DOHH2 (cell line): ENCODE measurements at regions not wholly inside any gene's neighbourhood (a gene's known extent, or its start where the extent isn't known, plus 50 kb on each side); places are given as distances from the start of the nearest gene placed in this dataset.
"Not testable (repeated sequence)": the region's sequence is repeated elsewhere in the genome, so short reads cannot be mapped to it uniquely, and the experiment has no call there.

ENCODE experiments used
- H3F3A ChIP-seq: fragments of 200-600 bp; sonication (generic), shearing (Covaris generic); 2 replicates; pipeline ENCODE4 v1.6.0; 2016; ENCODE audit warnings: antibody characterized with exemption, mild to moderate bottlenecking; ENCODE audit not compliant: control insufficient read depth, insufficient read depth
- H3K27ac ChIP-seq: fragments of 200-600 bp; sonication (generic); 2 replicates; pipeline ENCODE4 v1.5.1; 2014; ENCODE audit warnings: low read depth, mild to moderate bottlenecking, low read length, moderate library complexity
- H3K27me3 ChIP-seq: fragments of 200-600 bp; sonication (generic); 2 replicates; pipeline ENCODE4 v1.6.1; 2014; ENCODE audit warnings: mild to moderate bottlenecking, low read length, mixed read lengths; ENCODE audit not compliant: control insufficient read depth
- H3K36me3 ChIP-seq: fragments of 200-600 bp; sonication (generic); 2 replicates; pipeline ENCODE4 v1.6.1; 2014; ENCODE audit warnings: mild to moderate bottlenecking, low read length, moderate library complexity, mixed read lengths; ENCODE audit not compliant: control insufficient read depth
- H3K4me1 ChIP-seq: fragments of 200-600 bp; sonication (generic); 2 replicates; pipeline ENCODE4 v1.6.1; 2014; ENCODE audit warnings: mild to moderate bottlenecking, low read length, mixed read lengths; ENCODE audit not compliant: control insufficient read depth
- H3K4me2 ChIP-seq: fragments of 200-600 bp; sonication (generic); 2 replicates; pipeline ENCODE4 v1.6.0; 2014; ENCODE audit warnings: mild to moderate bottlenecking, low read length, moderate library complexity
- H3K4me3 ChIP-seq: fragments of 200-600 bp; sonication (generic); 2 replicates; pipeline ENCODE4 v1.5.1; 2014; ENCODE audit warnings: mild to moderate bottlenecking, low read length, mixed read lengths
- H3K79me2 ChIP-seq: fragments of 200-600 bp; sonication (generic); 2 replicates; pipeline ENCODE4 v1.6.1; 2014; ENCODE audit warnings: mild to moderate bottlenecking, low read length, mixed read lengths; ENCODE audit not compliant: control insufficient read depth
- H3K9me2 ChIP-seq: fragments of 200-600 bp; sonication (generic); replicated peaks from 2 replicates; pipeline ENCODE4 v1.6.1; 2014; ENCODE audit warnings: mild to moderate bottlenecking, low read length, mixed read lengths; ENCODE audit not compliant: control insufficient read depth
- H3K9me3 ChIP-seq: fragments of 200-600 bp; sonication (generic); 2 replicates; pipeline ENCODE4 v1.6.1; 2014; ENCODE audit warnings: antibody characterized with exemption, low read length, mixed read lengths; ENCODE audit not compliant: control insufficient read depth, insufficient read depth
- H4K20me1 ChIP-seq: fragments of 200-600 bp; sonication (generic); 2 replicates; pipeline ENCODE4 v1.6.0; 2014; ENCODE audit warnings: low read depth, mild to moderate bottlenecking, antibody characterized with exemption, low read length, moderate library complexity; ENCODE audit not compliant: control insufficient read depth, insufficient read depth
- CTCF ChIP-seq: fragments of 200-600 bp; sonication (generic); IDR thresholded peaks from one replicate; pipeline ENCODE4 v1.5.1; 2014; ENCODE audit warnings: antibody characterized with exemption, mild to moderate bottlenecking, low read depth, low read length; ENCODE audit not compliant: poor library complexity, severe bottlenecking
- EZH2phosphoT487 ChIP-seq: fragments of 200-600 bp; sonication (generic); IDR thresholded peaks from 2 replicates; pipeline ENCODE4 v1.6.1; 2017; ENCODE audit warnings: borderline replicate concordance, mild to moderate bottlenecking, antibody characterized with exemption, low read length, moderate library complexity, mixed read lengths

DNA sequence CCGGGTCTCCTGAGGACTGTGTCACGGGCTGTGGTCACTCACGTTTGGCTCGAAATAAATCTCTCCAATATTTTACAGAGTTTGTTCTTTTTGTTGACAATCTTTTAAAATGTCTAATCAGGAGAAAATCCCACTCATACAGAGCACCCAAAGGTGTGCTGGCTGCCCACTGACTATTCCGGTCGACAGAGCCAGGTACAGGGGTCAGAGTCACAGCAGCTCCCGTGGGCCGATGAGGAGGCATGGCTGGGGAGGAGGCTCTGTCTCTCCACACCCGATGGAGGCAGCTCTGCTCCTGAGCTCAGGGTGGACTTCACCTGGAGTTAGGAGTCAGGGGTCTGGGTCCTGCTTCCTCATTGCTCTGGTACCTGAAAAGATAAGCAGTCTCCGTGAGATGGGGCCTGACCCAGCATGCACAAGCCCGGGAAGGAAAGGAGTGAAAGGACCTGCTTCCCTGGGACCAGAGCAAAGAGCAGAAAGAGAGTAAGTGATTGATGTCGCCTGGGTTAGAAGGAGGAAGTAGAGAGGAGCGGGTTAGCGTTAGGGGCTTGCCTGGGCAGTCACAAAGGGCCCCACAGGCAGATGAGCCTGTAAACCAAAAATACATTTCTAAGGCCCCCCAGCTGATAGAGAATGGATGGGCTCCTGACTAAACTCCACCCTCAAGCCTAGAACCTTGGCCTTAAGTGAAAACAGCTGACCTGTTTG, 53.5 kb upstream of the UNC93A start:
- H3K4me3 ChIP-seq = no peak overlapping the region
- no peaks in the 10 kb centered on the region for H3K4me1 ChIP-seq
- no peaks in the 10 kb centered on the region for H4K20me1 ChIP-seq
- H3K79me2 ChIP-seq = no peaks in the 10 kb centered on the region
- peaks cover 7% of the 10 kb centered on the region for H3K27me3 ChIP-seq
- no peaks in the 10 kb centered on the region for H3F3A ChIP-seq
- H3K9me2 ChIP-seq = no peaks in the 10 kb centered on the region
- no peaks in the 10 kb centered on the region for H3K9me3 ChIP-seq
- no peak overlapping the region for H3K4me2 ChIP-seq
- no peak overlapping the region for H3K27ac ChIP-seq
- H3K36me3 ChIP-seq = no peaks in the 10 kb centered on the region
- no peak for TF ChIP-seq CTCF
- TF ChIP-seq EZH2phosphoT487 = no peak

DNA sequence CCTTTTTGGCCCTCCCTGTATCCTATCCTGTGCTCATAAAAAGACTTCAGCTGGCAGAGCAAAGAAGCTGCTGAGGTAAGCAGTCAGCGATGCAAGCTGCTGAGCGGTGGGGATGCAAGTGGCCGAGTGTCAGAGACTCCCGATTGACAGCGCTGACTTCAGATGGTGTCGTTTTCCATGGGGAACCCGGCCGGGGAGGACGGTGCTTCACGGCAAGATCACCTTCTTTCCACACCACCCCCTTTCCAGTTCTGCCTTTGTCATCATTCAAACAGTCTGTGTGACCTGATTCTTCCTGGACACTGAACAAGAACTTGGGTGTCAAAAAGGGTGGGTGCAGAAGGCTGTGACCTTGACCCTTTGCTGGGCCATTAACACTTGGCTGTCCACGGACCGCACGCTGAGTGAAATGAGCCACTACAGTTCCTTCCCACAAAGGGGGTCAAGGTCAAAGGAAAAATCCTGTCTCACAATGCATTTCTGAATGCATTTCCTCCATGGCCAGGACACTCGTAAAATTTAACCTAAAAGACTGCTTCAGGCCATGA, 52.9 kb upstream of the UNC93A start:
- no peaks in the 10 kb centered on the region for H3K36me3 ChIP-seq

GRCh38 chr6:167238694-167239467, 52.2 kb upstream of the UNC93A start:
- Histone ChIP-seq H3K4me1 (no peaks in the 10 kb centered on the region), H4K20me1 (no peaks in the 10 kb centered on the region), H3K36me3 (no peaks in the 10 kb centered on the region), H3K27ac (no peak overlapping the region), H3K9me2 (no peaks in the 10 kb centered on the region), H3K27me3 (no peaks in the 10 kb centered on the region), H3F3A (no peaks in the 10 kb centered on the region), H3K79me2 (no peaks in the 10 kb centered on the region), H3K4me3 (no peak overlapping the region), H3K9me3 (no peaks in the 10 kb centered on the region), H3K4me2 (no peak overlapping the region)
- TF ChIP-seq CTCF (no peak), EZH2phosphoT487 (no peak)

More for the DNA sequence above, 52.9 kb upstream of the UNC93A start:
- Histone ChIP-seq H4K20me1 (no peaks in the 10 kb centered on the region), H3K4me3 (no peak overlapping the region), H3K4me2 (no peak overlapping the region), H3K27me3 (peaks cover 3% of the 10 kb centered on the region), H3K9me2 (no peaks in the 10 kb centered on the region), H3K9me3 (no peaks in the 10 kb centered on the region), H3K4me1 (no peaks in the 10 kb centered on the region), H3F3A (no peaks in the 10 kb centered on the region), H3K27ac (no peak overlapping the region), H3K79me2 (no peaks in the 10 kb centered on the region)
- TF ChIP-seq CTCF (no peak), EZH2phosphoT487 (no peak)

- H3K79me2 ChIP-seq, H3K4me1 ChIP-seq, H3K27ac ChIP-seq, H3K36me3 ChIP-seq, H3K9me3 ChIP-seq, H3K27me3 ChIP-seq, H3K4me3 ChIP-seq, H3K4me2 ChIP-seq, H3F3A ChIP-seq, H4K20me1 ChIP-seq, H3K9me2 ChIP-seq: not testable (repeated sequence)
Observed at GRCh38 chr6:167239470-167239869, 51.6 kb upstream of the UNC93A start.
